ENCODE measurements at regions not wholly inside any gene's neighbourhood (a gene's known extent, or its start where the extent isn't known, plus 50 kb on each side); places are given as distances from the start of the nearest gene placed in this dataset.

DNA sequence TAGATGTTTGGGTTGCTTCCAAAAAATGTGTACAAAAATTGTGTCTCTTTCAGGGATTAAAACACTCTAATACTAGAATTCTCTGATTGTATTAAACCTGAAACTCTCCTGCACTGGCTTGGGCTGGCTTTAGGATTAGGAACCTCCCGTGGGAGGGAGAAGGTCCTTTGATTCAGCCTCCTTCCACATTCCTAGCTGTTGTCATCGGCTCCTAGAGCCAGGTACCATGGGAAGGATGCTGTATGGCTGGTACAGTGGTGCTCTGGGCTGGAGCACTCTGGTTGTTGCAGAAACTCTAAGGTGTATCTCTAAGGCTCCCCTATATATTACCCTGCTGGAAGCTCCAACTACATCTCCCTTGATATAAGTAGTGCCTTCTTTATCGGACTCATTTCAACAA lies 245.2 kb upstream of the FOXK1 start:
- ChIA-PET CTCF (no interaction called here), POLR2A (no interaction called here)
- Histone ChIP-seq H3K4me3 (ENCODE audit: control insufficient read depth in 1 of 7, extremely low read depth in 1 of 7, insufficient read depth in 4 of 7, low read depth in 2 of 7, low read length in 6 of 7) (no peak overlapping the region), H3K9me3 (ENCODE audit: control extremely low read depth in 1 of 5, control insufficient read depth in 4 of 5, insufficient read depth in 2 of 5, low read depth in 1 of 5, low read length in 4 of 5) (no peaks in the 10 kb centered on the region), H3K36me3 (ENCODE audit: control insufficient read depth in 4 of 4, insufficient read depth in 4 of 4, low read length in 3 of 4) (no peaks in the 10 kb centered on the region), H3K27me3 (replicated peaks in 2 of 5; ENCODE audit: control insufficient read depth in 4 of 5, insufficient read depth in 5 of 5, low read length in 4 of 5) (peaks cover 0 to 13% (median 2%) of the 10 kb centered on the region in 5 experiments), H3K4me1 (ENCODE audit: control extremely low read depth in 1 of 4, control insufficient read depth in 4 of 4, insufficient read depth in 4 of 4, low read length in 3 of 4) (no peaks in the 10 kb centered on the region), H3K27ac (ENCODE audit: insufficient read depth in 1 of 2, low read depth in 1 of 2, low read length in 2 of 2, poor library complexity in 1 of 2, severe bottlenecking in 2 of 2) (no peak overlapping the region)
- DNase-seq = no peak
- 90% methylated on average over 1 of the region's 3 CpGs for WGBS (ENCODE audit: insufficient coverage)

DNA sequence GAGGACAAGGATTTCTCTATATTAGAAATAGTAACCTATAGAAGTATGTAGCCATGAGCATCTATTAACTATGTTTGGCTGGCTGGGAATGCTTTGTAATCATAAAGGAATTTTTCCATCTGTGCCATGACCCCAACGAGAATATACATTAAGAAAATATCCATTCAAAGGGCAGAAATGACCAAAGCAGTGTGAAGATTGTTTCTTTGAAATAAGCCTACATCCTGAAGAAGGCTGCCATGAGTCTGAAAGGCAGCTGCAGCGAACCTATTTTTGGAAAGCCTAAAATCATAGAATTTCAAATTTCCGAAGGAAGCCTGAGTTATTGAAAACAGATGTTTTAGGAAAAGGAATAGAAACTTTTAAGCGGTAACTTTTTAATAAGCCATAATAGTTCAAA lies 244.2 kb upstream of the FOXK1 start:
- Histone ChIP-seq H3K27me3 (replicated peaks in 2 of 5; ENCODE audit: control insufficient read depth in 4 of 5, insufficient read depth in 5 of 5, low read length in 4 of 5) (peaks cover 0 to 13% (median 2%) of the 10 kb centered on the region in 5 experiments), H3K4me3 (ENCODE audit: control insufficient read depth in 1 of 7, extremely low read depth in 1 of 7, insufficient read depth in 4 of 7, low read depth in 2 of 7, low read length in 6 of 7) (no peak overlapping the region), H3K36me3 (ENCODE audit: control insufficient read depth in 4 of 4, insufficient read depth in 4 of 4, low read length in 3 of 4) (no peaks in the 10 kb centered on the region), H3K4me1 (ENCODE audit: control extremely low read depth in 1 of 4, control insufficient read depth in 4 of 4, insufficient read depth in 4 of 4, low read length in 3 of 4) (no peaks in the 10 kb centered on the region), H3K9me3 (ENCODE audit: control extremely low read depth in 1 of 5, control insufficient read depth in 4 of 5, insufficient read depth in 2 of 5, low read depth in 1 of 5, low read length in 4 of 5) (peaks cover 0 to 1% (median 0%) of the 10 kb centered on the region in 5 experiments), H3K27ac (ENCODE audit: insufficient read depth in 1 of 2, low read depth in 1 of 2, low read length in 2 of 2, poor library complexity in 1 of 2, severe bottlenecking in 2 of 2) (no peak overlapping the region)
- POLR2A ChIA-PET = no interaction called here
- CTCF ChIA-PET = no interaction called here
- WGBS (ENCODE audit: insufficient coverage) = 90% methylated on average over 2 of the region's 4 CpGs
- no peak for DNase-seq

DNA sequence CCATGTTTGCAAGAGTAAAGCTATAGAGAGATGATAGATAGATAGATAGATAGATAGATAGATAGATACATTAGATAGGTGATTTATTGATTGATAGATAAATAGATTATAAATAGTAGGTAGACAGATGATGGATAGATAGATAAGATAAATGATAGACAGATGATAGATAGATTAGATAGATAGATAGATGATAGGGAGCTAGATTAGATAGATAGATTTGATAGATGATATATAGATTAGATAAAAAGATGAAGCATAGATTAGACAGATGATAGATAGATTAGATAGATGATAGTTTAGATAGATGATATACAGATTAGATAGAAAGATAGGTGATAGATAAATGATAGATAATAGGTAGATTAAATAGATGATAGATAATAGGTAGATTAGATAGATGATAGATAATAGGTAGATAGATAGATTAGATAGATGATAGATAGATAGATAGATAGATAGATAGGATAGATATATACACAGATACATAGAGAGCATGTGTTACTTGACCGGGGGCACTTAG lies 243.3 kb upstream of the FOXK1 start:
- WGBS (ENCODE audit: insufficient coverage) = no CpG with 5 or more reads among the region's 1 CpG
- CTCF ChIA-PET = no interaction called here
- no peak for DNase-seq
- POLR2A ChIA-PET = no interaction called here
- Histone ChIP-seq H3K27me3 (replicated peaks in 2 of 5; ENCODE audit: control insufficient read depth in 4 of 5, insufficient read depth in 5 of 5, low read length in 4 of 5) (peaks cover 0 to 13% (median 2%) of the 10 kb centered on the region in 5 experiments), H3K4me1 (ENCODE audit: control extremely low read depth in 1 of 4, control insufficient read depth in 4 of 4, insufficient read depth in 4 of 4, low read length in 3 of 4) (no peaks in the 10 kb centered on the region), H3K27ac (ENCODE audit: insufficient read depth in 1 of 2, low read depth in 1 of 2, low read length in 2 of 2, poor library complexity in 1 of 2, severe bottlenecking in 2 of 2) (no peak overlapping the region), H3K9me3 (ENCODE audit: control extremely low read depth in 1 of 5, control insufficient read depth in 4 of 5, insufficient read depth in 2 of 5, low read depth in 1 of 5, low read length in 4 of 5) (peaks cover 0 to 1% (median 0%) of the 10 kb centered on the region in 5 experiments), H3K36me3 (ENCODE audit: control insufficient read depth in 4 of 4, insufficient read depth in 4 of 4, low read length in 3 of 4) (no peaks in the 10 kb centered on the region), H3K4me3 (ENCODE audit: control insufficient read depth in 1 of 7, extremely low read depth in 1 of 7, insufficient read depth in 4 of 7, low read depth in 2 of 7, low read length in 6 of 7) (no peak overlapping the region)

DNA sequence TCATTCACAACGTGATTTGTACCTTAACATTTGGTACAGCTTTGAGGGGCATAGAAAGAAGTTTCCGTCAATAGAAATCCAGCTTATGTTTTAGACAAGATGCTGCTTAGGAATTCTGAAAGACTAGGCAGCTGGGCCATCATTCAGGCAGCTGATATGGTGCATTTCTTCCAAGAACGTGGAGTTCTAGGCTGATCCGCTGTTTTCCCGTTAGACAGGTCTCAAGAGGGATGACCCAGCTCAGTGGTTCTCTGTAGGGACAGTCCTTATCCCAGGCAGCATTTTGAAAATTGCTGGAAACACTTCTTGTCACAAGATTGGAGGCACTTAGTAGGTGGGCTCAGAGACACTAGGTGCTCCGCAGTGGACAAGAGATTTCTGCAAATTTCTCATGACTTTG lies 242.7 kb upstream of the FOXK1 start:
- ChIA-PET CTCF (no interaction called here), POLR2A (no interaction called here)
- peaks cover 0 to 11% (median 2%) of the 10 kb centered on the region in 5 experiments for H3K27me3 ChIP-seq (replicated peaks in 2 of 5; ENCODE audit: control insufficient read depth in 4 of 5, insufficient read depth in 5 of 5, low read length in 4 of 5)

DNA sequence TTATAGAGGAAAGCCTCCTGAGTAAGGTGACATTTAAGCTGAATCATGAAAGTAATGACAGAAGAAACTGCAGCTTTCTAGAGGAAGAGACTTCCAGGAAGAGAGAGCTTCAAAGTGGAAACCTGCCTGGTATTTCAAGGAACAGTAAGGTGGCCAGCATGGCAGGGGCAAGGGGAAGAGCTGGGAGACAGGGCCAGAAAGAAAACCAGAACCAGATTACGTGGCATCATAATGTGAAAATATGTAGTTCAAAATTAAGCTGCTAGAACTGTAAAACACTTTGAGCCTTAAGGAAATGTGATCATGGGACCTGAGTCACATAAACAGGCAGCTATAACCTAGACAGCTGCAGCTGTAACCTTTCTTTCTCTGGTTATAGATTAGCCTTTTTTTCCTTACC lies 238.0 kb upstream of the FOXK1 start:
- Histone ChIP-seq H3K4me1 (ENCODE audit: control extremely low read depth in 1 of 4, control insufficient read depth in 4 of 4, insufficient read depth in 4 of 4, low read length in 3 of 4) (no peaks in the 10 kb centered on the region), H3K9me3 (ENCODE audit: control extremely low read depth in 1 of 5, control insufficient read depth in 4 of 5, insufficient read depth in 2 of 5, low read depth in 1 of 5, low read length in 4 of 5) (peaks cover 0 to 2% (median 0%) of the 10 kb centered on the region in 5 experiments), H3K4me3 (ENCODE audit: control insufficient read depth in 1 of 7, extremely low read depth in 1 of 7, insufficient read depth in 4 of 7, low read depth in 2 of 7, low read length in 6 of 7) (no peak overlapping the region), H3K36me3 (ENCODE audit: control insufficient read depth in 4 of 4, insufficient read depth in 4 of 4, low read length in 3 of 4) (no peaks in the 10 kb centered on the region), H3K27me3 (replicated peaks in 2 of 5; ENCODE audit: control insufficient read depth in 4 of 5, insufficient read depth in 5 of 5, low read length in 4 of 5) (no peaks in the 10 kb centered on the region), H3K27ac (ENCODE audit: insufficient read depth in 1 of 2, low read depth in 1 of 2, low read length in 2 of 2, poor library complexity in 1 of 2, severe bottlenecking in 2 of 2) (no peak overlapping the region)
- CTCF ChIA-PET = no interaction called here
- POLR2A ChIA-PET = interaction anchor here (0.5 kb wide), 1 partner anchor 803 kb away, joined by 5 read pairs; no protein-coding TSS in a partner anchor
- no peak for DNase-seq
- no CpG with 5 or more reads among the region's 1 CpG for WGBS (ENCODE audit: insufficient coverage)

More for the DNA sequence above, 242.7 kb upstream of the FOXK1 start:
- 57% methylated on average over 5 of the region's 6 CpGs for WGBS (ENCODE audit: insufficient coverage)
- H3K4me3 ChIP-seq (ENCODE audit: control insufficient read depth in 1 of 7, extremely low read depth in 1 of 7, insufficient read depth in 4 of 7, low read depth in 2 of 7, low read length in 6 of 7) = no peak overlapping the region
- H3K27ac ChIP-seq (ENCODE audit: insufficient read depth in 1 of 2, low read depth in 1 of 2, low read length in 2 of 2, poor library complexity in 1 of 2, severe bottlenecking in 2 of 2) = no peak overlapping the region
- DNase-seq = no peak
- H3K4me1 ChIP-seq (ENCODE audit: control extremely low read depth in 1 of 4, control insufficient read depth in 4 of 4, insufficient read depth in 4 of 4, low read length in 3 of 4) = no peaks in the 10 kb centered on the region
- no peaks in the 10 kb centered on the region for H3K36me3 ChIP-seq (ENCODE audit: control insufficient read depth in 4 of 4, insufficient read depth in 4 of 4, low read length in 3 of 4)
- peaks cover 0 to 1% (median 0%) of the 10 kb centered on the region in 5 experiments for H3K9me3 ChIP-seq (ENCODE audit: control extremely low read depth in 1 of 5, control insufficient read depth in 4 of 5, insufficient read depth in 2 of 5, low read depth in 1 of 5, low read length in 4 of 5)

DNA sequence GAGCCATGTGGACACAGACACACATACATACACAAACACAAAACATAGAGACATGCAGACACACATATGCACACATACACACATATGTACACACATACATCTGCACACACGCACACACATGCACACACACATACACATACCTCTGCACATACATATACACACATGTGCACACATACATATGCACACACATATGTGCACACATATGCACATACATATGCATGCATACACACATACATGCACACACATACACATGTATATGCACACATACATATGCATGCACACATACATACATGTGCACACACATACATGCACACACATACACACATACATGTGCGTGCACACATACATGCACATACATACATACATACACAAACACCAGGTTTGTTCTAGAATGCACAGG lies 236.3 kb upstream of the FOXK1 start:
- CTCF ChIA-PET = no interaction called here
- POLR2A ChIA-PET = no interaction called here
- Histone ChIP-seq H3K4me1 (ENCODE audit: control extremely low read depth in 1 of 4, control insufficient read depth in 4 of 4, insufficient read depth in 4 of 4, low read length in 3 of 4) (no peaks in the 10 kb centered on the region), H3K9me3 (ENCODE audit: control extremely low read depth in 1 of 5, control insufficient read depth in 4 of 5, insufficient read depth in 2 of 5, low read depth in 1 of 5, low read length in 4 of 5) (peaks cover 0 to 2% (median 0%) of the 10 kb centered on the region in 5 experiments), H3K36me3 (ENCODE audit: control insufficient read depth in 4 of 4, insufficient read depth in 4 of 4, low read length in 3 of 4) (no peaks in the 10 kb centered on the region), H3K27ac (ENCODE audit: insufficient read depth in 1 of 2, low read depth in 1 of 2, low read length in 2 of 2, poor library complexity in 1 of 2, severe bottlenecking in 2 of 2) (no peak overlapping the region), H3K4me3 (ENCODE audit: control insufficient read depth in 1 of 7, extremely low read depth in 1 of 7, insufficient read depth in 4 of 7, low read depth in 2 of 7, low read length in 6 of 7) (no peak overlapping the region), H3K27me3 (replicated peaks in 2 of 5; ENCODE audit: control insufficient read depth in 4 of 5, insufficient read depth in 5 of 5, low read length in 4 of 5) (no peaks in the 10 kb centered on the region)
- DNase-seq = no peak
- WGBS (ENCODE audit: insufficient coverage) = 94% methylated on average over 2 of the region's 2 CpGs

DNA sequence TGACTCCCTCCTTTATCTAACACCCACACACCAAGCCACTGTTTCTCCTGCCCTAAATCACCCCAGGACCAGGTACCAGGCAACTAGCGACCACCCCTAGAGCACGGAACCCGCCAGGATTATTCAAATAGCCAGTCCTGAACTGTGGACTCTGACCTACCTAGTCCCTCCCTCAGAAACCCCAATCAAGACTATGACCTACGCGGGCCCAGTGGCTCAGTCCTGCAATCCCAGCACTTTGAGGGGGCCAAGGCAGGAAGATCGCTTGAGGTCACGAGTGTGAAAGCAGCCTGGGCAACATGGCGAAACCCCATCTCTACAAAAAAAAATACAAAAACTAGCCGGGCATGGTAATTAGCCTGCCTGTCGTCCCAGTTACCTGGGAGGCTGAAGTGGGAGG lies 232.8 kb upstream of the FOXK1 start:
- ChIA-PET CTCF (no interaction called here), POLR2A (no interaction called here)
- Histone ChIP-seq H3K27me3 (replicated peaks in 2 of 5; ENCODE audit: control insufficient read depth in 4 of 5, insufficient read depth in 5 of 5, low read length in 4 of 5) (no peaks in the 10 kb centered on the region), H3K9me3 (ENCODE audit: control extremely low read depth in 1 of 5, control insufficient read depth in 4 of 5, insufficient read depth in 2 of 5, low read depth in 1 of 5, low read length in 4 of 5) (peaks cover 0 to 2% (median 0%) of the 10 kb centered on the region in 5 experiments), H3K36me3 (ENCODE audit: control insufficient read depth in 4 of 4, insufficient read depth in 4 of 4, low read length in 3 of 4) (no peaks in the 10 kb centered on the region), H3K27ac (ENCODE audit: insufficient read depth in 1 of 2, low read depth in 1 of 2, low read length in 2 of 2, poor library complexity in 1 of 2, severe bottlenecking in 2 of 2) (no peak overlapping the region), H3K4me1 (ENCODE audit: control extremely low read depth in 1 of 4, control insufficient read depth in 4 of 4, insufficient read depth in 4 of 4, low read length in 3 of 4) (no peaks in the 10 kb centered on the region), H3K4me3 (ENCODE audit: control insufficient read depth in 1 of 7, extremely low read depth in 1 of 7, insufficient read depth in 4 of 7, low read depth in 2 of 7, low read length in 6 of 7) (no peak overlapping the region)
- WGBS (ENCODE audit: insufficient coverage) = 100% methylated on average over 5 of the region's 10 CpGs
- no peak for DNase-seq

All from common myeloid progenitor, CD34-positive (primary cell).